ENCODE measurements at regions not wholly inside any gene's neighbourhood (a gene's known extent, or its start where the extent isn't known, plus 50 kb on each side); places are given as distances from the start of the nearest gene placed in this dataset.

GRCh38 chr1:78758506-78758905 lies 108.9 kb downstream of the IFI44 start:
- Histone ChIP-seq H3T11ph (ENCODE audit: low read length) (no peak overlapping the region), H4K5ac (ENCODE audit: insufficient read length, low read depth, low read length) (no peak overlapping the region), H3K4me1 (ENCODE audit: insufficient read depth, low read length) (no peaks in the 10 kb centered on the region), H3K79me1 (ENCODE audit: insufficient read depth, low read depth, low read length, poor library complexity, severe bottlenecking) (no peaks in the 10 kb centered on the region), H2BK5ac (ENCODE audit: insufficient read length, low read length) (no peak overlapping the region), H3K23me2 (ENCODE audit: insufficient read length, low read depth, low read length, poor library complexity, severe bottlenecking) (no peaks in the 10 kb centered on the region), H2BK120ac (ENCODE audit: low read depth, low read length, poor library complexity, severe bottlenecking) (no peak overlapping the region), H2BK12ac (ENCODE audit: insufficient read length, low read depth, low read length) (no peak overlapping the region), H3K79me2 (ENCODE audit: insufficient read depth, low read length) (no peaks in the 10 kb centered on the region), H3K9me3 (ENCODE audit: control insufficient read depth, low read depth, low read length) (no peaks in the 10 kb centered on the region), H3K9ac (ENCODE audit: extremely low read depth, insufficient read length, low read length) (no peak overlapping the region), H3K18ac (ENCODE audit: insufficient read length, low read depth, low read length) (no peak overlapping the region), H4K8ac (replicated peaks; ENCODE audit: insufficient read length, low read depth, low read length) (no peak overlapping the region), H3K27me3 (ENCODE audit: insufficient read depth, low read length) (no peaks in the 10 kb centered on the region), H2AK5ac (ENCODE audit: insufficient read length, low read length) (no peak overlapping the region), H4K20me1 (ENCODE audit: control insufficient read depth, insufficient read depth, insufficient read length) (no peaks in the 10 kb centered on the region), H4K91ac (ENCODE audit: insufficient read length, low read depth, low read length) (no peak overlapping the region), H3K4ac (ENCODE audit: low read depth, low read length) (no peak overlapping the region), H2BK15ac (ENCODE audit: low read depth, low read length) (no peak overlapping the region), H3K56ac (ENCODE audit: insufficient read length, low read depth, low read length) (no peak overlapping the region), H2BK20ac (ENCODE audit: low read depth, low read length, poor library complexity, severe bottlenecking) (no peak overlapping the region), H3K23ac (ENCODE audit: insufficient read length, low read depth, low read length) (no peak overlapping the region), H2AFZ (ENCODE audit: low read length) (no peak overlapping the region), H3K27ac (ENCODE audit: insufficient read length, low read depth, low read length) (no peak overlapping the region), H3K14ac (ENCODE audit: insufficient read depth, low read length) (no peak overlapping the region), H3K4me2 (ENCODE audit: insufficient read depth, insufficient read length, low read length) (no peak overlapping the region)
- Mint-ChIP-seq H3K27me3 (ENCODE audit: low read depth) (no peaks in the 10 kb centered on the region), H3K4me3 (no peak overlapping the region), H3K4me1 (no peaks in the 10 kb centered on the region), H3K9me3 (peaks cover 10 to 15% of the 10 kb centered on the region in 2 experiments), H3K36me3 (ENCODE audit: insufficient read depth in 1 of 3, low read depth in 3 of 3) (peaks cover 3 to 14% (median 6%) of the 10 kb centered on the region in 3 experiments; a peak in 5 of 7 replicates), H3K27ac (no peak overlapping the region)
- TF ChIP-seq CTCF (conservative IDR thresholded peaks at IDR 0.05): no peak
- no peak for DNase-seq
- no CpG with 5 or more reads among the region's 4 CpGs for WGBS (ENCODE audit: extremely low coverage, insufficient read length, low lambda C conversion rate)

All from H9 (cell line).